Dermis blood vessel endothelial cell (primary cell): ENCODE measurements at regions not wholly inside any gene's neighbourhood (a gene's known extent, or its start where the extent isn't known, plus 50 kb on each side); places are given as distances from the start of the nearest gene placed in this dataset.
"Not testable (repeated sequence)": the region's sequence is repeated elsewhere in the genome, so short reads cannot be mapped to it uniquely, and the experiment has no call there.

Experiments used
- DNase-seq: peaks from one replicate; pipeline ENCODE4 v3.0.0; 2010

GRCh38 chr13:69092615-69093322 is 1014.9 kb upstream of the ATXN8OS start:
- no peak for DNase-seq

GRCh38 chr13:69077267-69077666 is 1030.4 kb upstream of the ATXN8OS start:
- no peak for DNase-seq

GRCh38 chr13:69069554-69070133 is 1038.0 kb upstream of the ATXN8OS start:
- no peak for DNase-seq

- DNase-seq, result no peak
Observed at GRCh38 chr13:69050696-69051095, 1056.9 kb upstream of the ATXN8OS start.

GRCh38 chr13:69044629-69045028 is 1063.0 kb upstream of the ATXN8OS start:
- DNase-seq, result no peak

GRCh38 chr13:69040898-69041297 is 1066.7 kb upstream of the ATXN8OS start:
- DNase-seq, result no peak

- no peak for DNase-seq
Observed at GRCh38 chr13:69035771-69036170, 1071.9 kb upstream of the ATXN8OS start.

GRCh38 chr13:69028936-69029335 is 1078.7 kb upstream of the ATXN8OS start:
- DNase-seq, result no peak

GRCh38 chr13:69020120-69020519 is 1087.5 kb upstream of the ATXN8OS start:
- DNase-seq, result no peak

GRCh38 chr13:69018173-69018572 is 1089.5 kb upstream of the ATXN8OS start:
- DNase-seq, result not testable (repeated sequence)

GRCh38 chr13:69010789-69011188 is 1096.8 kb upstream of the ATXN8OS start:
- DNase-seq, result no peak

- no peak for DNase-seq
Observed at GRCh38 chr13:69008499-69008898, 1099.1 kb upstream of the ATXN8OS start.

- no peak for DNase-seq
Observed at GRCh38 chr13:68998056-68998455, 1109.6 kb upstream of the ATXN8OS start.

- DNase-seq, result no peak
Observed at GRCh38 chr13:68996668-68997025, 1111.0 kb upstream of the ATXN8OS start.

GRCh38 chr13:68995972-68996667 is 1111.5 kb upstream of the ATXN8OS start:
- DNase-seq, result no peak

GRCh38 chr13:68993154-68993553 is 1114.5 kb upstream of the ATXN8OS start:
- no peak for DNase-seq

- DNase-seq, result no peak
Observed at GRCh38 chr13:68988176-68988575, 1119.5 kb upstream of the ATXN8OS start.

- no peak for DNase-seq
Observed at GRCh38 chr13:68987585-68987984, 1120.0 kb upstream of the ATXN8OS start.

- no peak for DNase-seq
Observed at GRCh38 chr13:68984688-68985319, 1122.8 kb upstream of the ATXN8OS start.

- DNase-seq, result no peak
Observed at GRCh38 chr13:68982961-68983619, 1124.5 kb upstream of the ATXN8OS start.

GRCh38 chr13:68976287-68976686 is 1131.3 kb upstream of the ATXN8OS start:
- DNase-seq, result no peak

GRCh38 chr13:68970532-68970931 is 1137.1 kb upstream of the ATXN8OS start:
- DNase-seq, result no peak

GRCh38 chr13:68948586-68948985 is 1159.0 kb upstream of the ATXN8OS start:
- no peak for DNase-seq
